Activated CD8-positive, alpha-beta T cell treated with anti-CD3 and anti-CD28 coated beads, Interleukin-2, amount 10 ng/mL, durations not matched to agents 7 days and 5 days (primary cell): ENCODE measurements at regions not wholly inside any gene's neighbourhood (a gene's known extent, or its start where the extent isn't known, plus 50 kb on each side); places are given as distances from the start of the nearest gene placed in this dataset.
"Not testable (repeated sequence)": the region's sequence is repeated elsewhere in the genome, so short reads cannot be mapped to it uniquely, and the experiment has no call there.

Source experiments
- ATAC-seq: fragments of 150-1000 bp; cut with Tn5 transposase; one replicate; pipeline ENCODE4 v1.10.0; 2021; ENCODE audit warnings: moderate library complexity
- CTCF ChIA-PET: fragments of 350-600 bp; sonication (Branson Sonifier 250); formaldehyde crosslinking; loops from one replicate; lab custom pipeline; 2021; ENCODE audit warnings: antibody characterized with exemption; lab: Charles Lee
- POLR2A ChIA-PET: fragments of 350-600 bp; sonication (Branson Sonifier 250); formaldehyde crosslinking; loops from one replicate; lab custom pipeline; 2021; ENCODE audit warnings: antibody characterized with exemption; lab: Charles Lee
- DNase-seq: peaks from one replicate; pipeline ENCODE4 v3.0.0-alpha.2; 2020
- H3K27ac Mint-ChIP-seq: one replicate; pipeline ENCODE4 v1.8.0; 2021; ENCODE audit warnings: mild to moderate bottlenecking, mixed read lengths
- H3K27me3 Mint-ChIP-seq: one replicate; pipeline ENCODE4 v1.8.0; 2021; ENCODE audit warnings: low read depth, mixed read lengths
- H3K36me3 Mint-ChIP-seq: one replicate; pipeline ENCODE4 v1.8.0; 2021; ENCODE audit warnings: low read depth, mixed read lengths
- H3K4me1 Mint-ChIP-seq: one replicate; pipeline ENCODE4 v1.8.0; 2021; ENCODE audit warnings: low read depth, mixed read lengths
- H3K4me3 Mint-ChIP-seq: one replicate; pipeline ENCODE4 v1.8.0; 2021; ENCODE audit warnings: mild to moderate bottlenecking, mixed read lengths
- H3K9me3 Mint-ChIP-seq: one replicate; pipeline ENCODE4 v1.8.0; 2022; ENCODE audit warnings: mixed read lengths; ENCODE audit not compliant: insufficient read depth

GRCh38 chr6:14770572-14770971 lies 475.3 kb upstream of the JARID2 start:
- ChIA-PET CTCF (no interaction called here), POLR2A (no interaction called here)
- ATAC-seq (no peak), DNase-seq (no peak)
- peaks cover 3% of the 10 kb centered on the region for H3K27me3 Mint-ChIP-seq
- H3K4me1 Mint-ChIP-seq, result peaks cover 4% of the 10 kb centered on the region
- no peak overlapping the region for H3K27ac Mint-ChIP-seq
- H3K9me3 Mint-ChIP-seq, result no peaks in the 10 kb centered on the region
- H3K36me3 Mint-ChIP-seq, result no peaks in the 10 kb centered on the region
- no peak overlapping the region for H3K4me3 Mint-ChIP-seq

DNA sequence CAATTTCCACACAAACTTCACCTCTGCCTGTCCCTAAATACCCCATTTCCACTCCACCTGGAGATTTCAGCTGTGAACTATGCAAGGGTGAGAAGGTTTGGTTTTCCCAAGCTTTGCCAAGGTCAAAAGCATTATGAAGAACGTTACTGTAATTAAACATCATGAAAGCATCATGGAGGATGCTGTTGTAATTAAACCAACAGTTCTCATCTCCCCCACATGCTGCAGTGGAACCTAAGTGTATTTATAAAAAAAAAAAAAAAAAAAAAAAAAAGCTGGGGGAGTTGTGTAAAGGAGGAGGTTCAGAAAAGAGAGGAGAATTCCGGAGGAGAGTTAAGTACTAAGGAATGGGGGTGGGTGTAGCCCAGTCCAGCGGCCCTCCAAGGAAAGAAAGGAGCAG lies 474.9 kb upstream of the JARID2 start:
- H3K27me3 Mint-ChIP-seq, result peaks cover 3% of the 10 kb centered on the region
- CTCF ChIA-PET, result no interaction called here
- no peak for ATAC-seq

DNA sequence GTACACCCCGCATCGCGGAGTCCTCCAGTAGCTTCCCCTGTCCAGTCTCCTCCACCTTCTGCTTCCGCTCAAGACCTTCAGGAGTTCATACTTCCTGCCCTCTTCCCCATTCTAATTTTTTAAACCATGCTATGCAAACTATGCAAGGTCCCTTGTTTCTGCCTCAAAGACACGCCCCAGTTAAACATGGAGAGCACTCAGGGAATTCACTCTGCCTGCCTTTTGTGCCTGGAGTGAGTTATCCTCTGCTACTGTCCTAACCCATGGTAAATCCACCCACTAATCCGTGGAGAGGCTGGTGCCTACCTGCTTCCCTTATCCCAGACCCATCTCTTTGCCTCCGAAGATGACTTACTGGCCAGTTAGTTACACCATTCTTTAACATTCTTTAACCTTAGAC lies 473.7 kb upstream of the JARID2 start:
- Mint-ChIP-seq H3K27me3 (peaks cover 3% of the 10 kb centered on the region), H3K4me3 (no peak overlapping the region), H3K36me3 (no peaks in the 10 kb centered on the region), H3K27ac (no peak overlapping the region), H3K4me1 (peaks cover 4% of the 10 kb centered on the region), H3K9me3 (no peaks in the 10 kb centered on the region)
- DNase-seq, result no peak
- no peak for ATAC-seq
- ChIA-PET POLR2A (no interaction called here), CTCF (no interaction called here)

More for the DNA sequence above, 474.9 kb upstream of the JARID2 start:
- no peaks in the 10 kb centered on the region for H3K36me3 Mint-ChIP-seq
- POLR2A ChIA-PET, result no interaction called here
- H3K27ac Mint-ChIP-seq, result no peak overlapping the region
- H3K9me3 Mint-ChIP-seq, result no peaks in the 10 kb centered on the region
- DNase-seq, result no peak
- peaks cover 4% of the 10 kb centered on the region for H3K4me1 Mint-ChIP-seq
- H3K4me3 Mint-ChIP-seq, result no peak overlapping the region

DNA sequence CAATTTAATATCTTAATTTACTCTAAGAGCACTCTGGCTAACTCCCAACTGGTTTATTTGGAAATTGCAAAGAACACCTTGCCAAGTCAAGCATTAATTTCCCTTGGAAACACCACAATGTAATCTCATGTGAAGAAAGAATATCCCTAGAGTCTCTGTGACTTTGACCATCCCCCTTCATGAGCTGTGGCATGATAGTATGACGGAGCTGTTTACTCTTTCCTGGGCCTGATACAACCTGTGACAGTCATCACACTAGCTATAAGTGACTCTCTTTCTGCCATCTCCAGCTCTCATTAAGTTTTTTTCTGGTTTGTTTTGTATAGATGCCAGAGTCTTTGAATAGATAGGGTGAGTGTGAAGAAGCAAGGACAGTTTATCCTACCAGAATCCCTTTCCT lies 470.3 kb upstream of the JARID2 start:
- POLR2A ChIA-PET, result no interaction called here
- ATAC-seq, result no peak

GRCh38 chr6:14776307-14776706 lies 469.6 kb upstream of the JARID2 start:
- Mint-ChIP-seq H3K4me1 (no peaks in the 10 kb centered on the region), H3K27ac (no peak overlapping the region), H3K27me3 (peaks cover 3% of the 10 kb centered on the region), H3K36me3 (no peaks in the 10 kb centered on the region), H3K9me3 (no peaks in the 10 kb centered on the region), H3K4me3 (no peak overlapping the region)
- ATAC-seq (no peak), DNase-seq (no peak)
- ChIA-PET POLR2A (no interaction called here), CTCF (no interaction called here)

More for the DNA sequence above, 470.3 kb upstream of the JARID2 start:
- peaks cover under 1% of the 10 kb centered on the region for H3K4me1 Mint-ChIP-seq
- H3K27ac Mint-ChIP-seq, result no peak overlapping the region
- no peaks in the 10 kb centered on the region for H3K9me3 Mint-ChIP-seq
- H3K36me3 Mint-ChIP-seq, result no peaks in the 10 kb centered on the region
- no peak overlapping the region for H3K4me3 Mint-ChIP-seq
- peaks cover 3% of the 10 kb centered on the region for H3K27me3 Mint-ChIP-seq
- CTCF ChIA-PET, result no interaction called here
- no peak for DNase-seq

GRCh38 chr6:14781772-14782525 lies 463.9 kb upstream of the JARID2 start:
- Mint-ChIP-seq H3K27me3 (no peaks in the 10 kb centered on the region), H3K27ac (no peak overlapping the region), H3K4me3 (no peak overlapping the region), H3K4me1 (peaks cover 20% of the 10 kb centered on the region), H3K9me3 (peaks cover 4% of the 10 kb centered on the region), H3K36me3 (peaks cover 6% of the 10 kb centered on the region)
- DNase-seq, result no peak
- ATAC-seq, result no peak
- ChIA-PET POLR2A (no interaction called here), CTCF (interaction anchor here (0.7 kb wide), 1 partner anchor 9 kb away, joined by 3 read pairs; no protein-coding TSS in a partner anchor)

- H3K9me3 Mint-ChIP-seq, DNase-seq, H3K27ac Mint-ChIP-seq, ATAC-seq, CTCF ChIA-PET, POLR2A ChIA-PET, H3K4me3 Mint-ChIP-seq, H3K36me3 Mint-ChIP-seq, H3K27me3 Mint-ChIP-seq: not testable (repeated sequence)
- peaks cover 24% of the 10 kb centered on the region for H3K4me1 Mint-ChIP-seq
Observed at GRCh38 chr6:14782921-14783464, 462.9 kb upstream of the JARID2 start.

DNA sequence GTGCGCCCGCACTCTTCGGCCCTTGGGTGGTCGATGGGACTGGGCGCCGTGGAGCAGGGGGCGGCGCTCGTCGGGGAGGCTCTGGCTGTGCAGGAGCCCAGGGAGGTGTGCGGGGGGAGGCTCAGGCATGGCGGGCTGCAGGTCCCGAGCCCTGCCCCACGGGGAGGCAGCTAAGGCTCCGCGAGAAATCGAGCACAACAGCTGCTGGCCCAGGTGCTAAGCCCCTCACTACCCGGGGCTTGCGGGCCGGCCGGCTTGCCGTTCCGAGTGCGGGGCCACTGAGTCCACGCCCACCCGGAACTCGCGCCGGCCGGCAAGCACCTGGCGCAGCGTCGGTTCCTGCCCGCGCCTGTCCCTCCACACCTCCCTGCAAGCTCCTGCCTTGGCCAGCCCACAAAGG lies 462.3 kb upstream of the JARID2 start:
- peaks cover 4% of the 10 kb centered on the region for H3K9me3 Mint-ChIP-seq
- DNase-seq (no peak), ATAC-seq (no peak)
- peaks cover 24% of the 10 kb centered on the region for H3K4me1 Mint-ChIP-seq
- POLR2A ChIA-PET, result no interaction called here
- no peaks in the 10 kb centered on the region for H3K27me3 Mint-ChIP-seq
- no peak overlapping the region for H3K4me3 Mint-ChIP-seq
- peaks cover 6% of the 10 kb centered on the region for H3K36me3 Mint-ChIP-seq
- CTCF ChIA-PET, result no interaction called here
- H3K27ac Mint-ChIP-seq, result no peak overlapping the region

DNA sequence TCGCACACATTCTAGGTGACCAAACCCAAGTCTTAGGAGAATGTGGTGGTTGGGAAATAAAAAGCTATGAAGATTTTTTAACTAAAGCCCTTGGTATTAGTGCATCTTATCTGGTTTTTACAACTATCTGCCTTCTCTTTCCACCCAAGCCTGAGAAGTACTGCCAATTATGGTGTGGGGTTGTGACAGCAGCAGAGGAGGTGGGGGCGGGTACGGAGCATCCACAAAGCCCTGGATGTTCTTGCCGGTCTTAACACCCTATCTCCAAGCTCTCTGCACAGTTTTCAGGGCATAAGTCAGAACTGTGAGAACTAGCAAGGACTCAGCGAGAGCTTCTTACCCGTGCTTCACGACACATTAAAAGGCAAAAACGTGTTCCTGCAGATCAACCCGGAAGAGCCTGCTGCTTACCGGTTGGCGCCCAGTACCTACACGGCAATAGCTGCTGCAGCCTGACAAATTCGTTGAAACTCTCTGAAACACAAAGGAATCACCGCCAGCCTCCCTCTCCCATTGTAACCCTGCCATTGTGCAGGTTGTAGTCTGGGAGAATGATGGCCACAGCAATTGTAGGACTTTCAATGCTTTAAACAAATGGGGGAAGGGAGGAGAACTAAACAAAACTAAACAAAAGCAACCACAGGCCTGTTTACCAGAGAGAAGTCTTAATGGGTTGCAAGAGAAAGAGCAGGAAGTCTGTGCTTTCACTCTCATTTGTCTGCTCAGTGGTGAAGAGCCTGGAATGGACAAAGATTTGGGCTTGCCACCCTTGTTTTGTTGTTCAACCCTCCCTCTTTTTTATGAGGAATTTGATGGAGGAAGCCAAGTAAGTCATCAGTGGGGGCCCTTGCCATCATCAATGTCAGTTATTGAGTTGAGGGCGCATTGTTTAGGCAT lies 461.0 kb upstream of the JARID2 start:
- Mint-ChIP-seq H3K36me3 (peaks cover 6% of the 10 kb centered on the region), H3K27me3 (no peaks in the 10 kb centered on the region), H3K4me3 (peak overlapping the region; percentile 2), H3K4me1 (peaks cover 24% of the 10 kb centered on the region), H3K27ac (peak overlapping the region; percentile 53), H3K9me3 (peaks cover 4% of the 10 kb centered on the region)
- ChIA-PET POLR2A (no interaction called here), CTCF (no interaction called here)
- no peak for DNase-seq
- ATAC-seq, result peak; percentile 39

GRCh38 chr6:14785493-14785790 lies 460.4 kb upstream of the JARID2 start:
- ChIA-PET POLR2A (no interaction called here), CTCF (no interaction called here)
- H3K36me3 Mint-ChIP-seq, result peaks cover 6% of the 10 kb centered on the region
- H3K9me3 Mint-ChIP-seq, result peaks cover 4% of the 10 kb centered on the region
- ATAC-seq, result no peak
- H3K27me3 Mint-ChIP-seq, result no peaks in the 10 kb centered on the region
- peaks cover 24% of the 10 kb centered on the region for H3K4me1 Mint-ChIP-seq
- DNase-seq, result no peak
- no peak overlapping the region for H3K27ac Mint-ChIP-seq
- no peak overlapping the region for H3K4me3 Mint-ChIP-seq

DNA sequence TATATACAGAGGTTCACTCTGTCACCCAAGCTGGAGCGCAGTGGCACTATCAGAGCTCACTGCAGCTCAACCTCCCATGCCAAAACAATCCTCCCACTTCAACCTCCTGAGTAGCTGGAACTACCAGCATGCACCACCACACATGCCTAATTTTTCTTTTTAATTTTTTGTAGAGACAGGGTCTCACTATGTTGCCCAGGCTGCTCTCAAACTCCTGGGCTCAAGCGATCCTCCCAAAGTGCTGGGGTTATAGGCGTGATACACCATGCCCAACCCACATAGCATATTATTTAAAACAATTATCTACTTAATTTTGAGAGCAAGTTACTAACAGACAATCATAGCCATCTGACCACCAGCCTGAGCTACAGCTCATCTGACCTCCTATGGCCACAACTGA lies 459.9 kb upstream of the JARID2 start:
- no peak for ATAC-seq
- Mint-ChIP-seq H3K9me3 (peaks cover 4% of the 10 kb centered on the region), H3K27ac (no peak overlapping the region), H3K4me3 (no peak overlapping the region), H3K36me3 (peaks cover 6% of the 10 kb centered on the region), H3K27me3 (no peaks in the 10 kb centered on the region), H3K4me1 (peaks cover 24% of the 10 kb centered on the region)
- ChIA-PET POLR2A (no interaction called here), CTCF (no interaction called here)
- no peak for DNase-seq

DNA sequence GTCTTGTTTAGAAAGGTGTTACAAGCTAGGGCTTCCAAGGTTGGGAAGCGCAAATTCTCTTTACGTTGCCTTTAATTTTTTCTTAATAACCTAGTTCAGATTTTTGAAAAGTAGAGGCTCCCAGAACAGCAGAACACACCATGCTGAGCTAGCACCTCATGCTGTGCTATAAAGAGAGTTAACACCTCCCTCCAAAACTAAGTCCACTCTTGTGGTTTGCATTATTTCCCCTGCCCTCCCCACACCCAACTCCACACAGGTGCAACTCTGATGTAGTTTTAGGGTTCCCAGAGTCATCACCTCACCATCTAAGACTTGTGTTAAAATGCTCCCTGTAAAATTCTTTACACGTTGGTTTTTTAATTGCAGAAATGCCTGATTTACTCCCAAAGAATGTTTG lies 459.4 kb upstream of the JARID2 start:
- CTCF ChIA-PET, result no interaction called here
- DNase-seq (no peak), ATAC-seq (no peak)
- no peak overlapping the region for H3K27ac Mint-ChIP-seq
- H3K9me3 Mint-ChIP-seq, result peaks cover 4% of the 10 kb centered on the region
- POLR2A ChIA-PET, result no interaction called here
- H3K4me3 Mint-ChIP-seq, result no peak overlapping the region
- H3K36me3 Mint-ChIP-seq, result peaks cover 6% of the 10 kb centered on the region
- no peaks in the 10 kb centered on the region for H3K27me3 Mint-ChIP-seq
- H3K4me1 Mint-ChIP-seq, result peaks cover 24% of the 10 kb centered on the region
